Karpas-422 (cell line): ENCODE measurements at regions not wholly inside any gene's neighbourhood (a gene's known extent, or its start where the extent isn't known, plus 50 kb on each side); places are given as distances from the start of the nearest gene placed in this dataset.

ENCODE experiments used
- DNase-seq: peaks from one replicate; pipeline ENCODE4 v3.0.0-alpha.2; 2015
- H2AFZ ChIP-seq: fragments of 200-600 bp; sonication (generic); 2 replicates; pipeline ENCODE4 v1.6.1; 2014; ENCODE audit warnings: antibody characterized with exemption, low read length, mixed read lengths
- H3K27ac ChIP-seq: fragments of 200-600 bp; sonication (generic); 2 replicates; pipeline ENCODE4 v1.5.1; 2014; ENCODE audit warnings: mild to moderate bottlenecking, low read length, moderate library complexity
- H3K27me3 ChIP-seq: fragments of 200-600 bp; sonication (generic); 2 replicates; pipeline ENCODE4 v1.6.1; 2014; ENCODE audit warnings: low read length, mixed read lengths
- H3K36me3 ChIP-seq: fragments of 200-600 bp; sonication (generic); 2 replicates; pipeline ENCODE4 v1.6.1; 2014; ENCODE audit warnings: low read length, mixed read lengths; ENCODE audit not compliant: insufficient read depth
- H3K4me1 ChIP-seq: fragments of 200-600 bp; sonication (generic); 2 replicates; pipeline ENCODE4 v1.6.1; 2014; ENCODE audit warnings: mild to moderate bottlenecking, low read length, mixed read lengths
- H3K4me2 ChIP-seq: fragments of 200-600 bp; sonication (generic); 2 replicates; pipeline ENCODE4 v1.6.1; 2014; ENCODE audit warnings: low read length, low read depth, mild to moderate bottlenecking; ENCODE audit not compliant: poor library complexity, severe bottlenecking
- H3K4me3 ChIP-seq: fragments of 200-600 bp; sonication (generic); 2 replicates; pipeline ENCODE4 v1.5.1; 2014; ENCODE audit warnings: mild to moderate bottlenecking, antibody characterized with exemption, low read length, mixed read lengths
- H3K79me2 ChIP-seq: fragments of 200-600 bp; sonication (generic); 2 replicates; pipeline ENCODE4 v1.6.1; 2014; ENCODE audit warnings: mild to moderate bottlenecking, low read length, mixed read lengths
- H3K9ac ChIP-seq: fragments of 200-600 bp; sonication (generic); 2 replicates; pipeline ENCODE4 v1.6.0; 2014; ENCODE audit warnings: low read length
- H3K9me2 ChIP-seq: fragments of 200-600 bp; sonication (generic), shearing (Covaris generic); replicated peaks from 2 replicates; pipeline ENCODE4 v1.6.0; 2014; ENCODE audit warnings: mild to moderate bottlenecking, low read length, moderate library complexity; ENCODE audit not compliant: insufficient read depth
- H3K9me3 ChIP-seq: fragments of 300-700, 200-600 bp; sonication (generic); 2 replicates; pipeline ENCODE4 v1.6.1; 2014; ENCODE audit warnings: low read length, mixed read lengths
- H4K20me1 ChIP-seq: fragments of 200-600 bp; sonication (generic); 2 replicates; pipeline ENCODE4 v1.6.1; 2014; ENCODE audit warnings: mild to moderate bottlenecking, antibody characterized with exemption, low read length, low read depth; ENCODE audit not compliant: insufficient read depth

DNA sequence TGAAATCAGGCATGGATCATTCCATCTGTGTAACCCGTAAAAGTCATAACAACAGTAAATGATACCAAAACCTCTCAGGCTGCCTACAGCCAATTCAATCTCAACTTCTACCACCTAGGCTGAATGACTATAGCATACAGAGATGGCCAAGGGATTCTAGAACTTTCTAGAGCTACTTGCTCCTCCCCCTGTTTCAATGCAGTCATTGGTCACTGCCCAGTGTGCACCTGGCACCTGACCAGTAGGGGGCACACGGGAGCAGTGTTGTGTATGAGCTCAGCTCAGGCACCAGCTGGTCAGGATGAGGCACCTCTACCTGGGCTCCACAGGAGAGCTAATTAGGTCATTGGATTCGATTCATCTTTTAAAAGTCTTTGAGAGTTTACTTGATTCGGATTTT, 86.2 kb downstream of the PLEKHG1 start:
- no peak overlapping the region for H3K9ac ChIP-seq

DNA sequence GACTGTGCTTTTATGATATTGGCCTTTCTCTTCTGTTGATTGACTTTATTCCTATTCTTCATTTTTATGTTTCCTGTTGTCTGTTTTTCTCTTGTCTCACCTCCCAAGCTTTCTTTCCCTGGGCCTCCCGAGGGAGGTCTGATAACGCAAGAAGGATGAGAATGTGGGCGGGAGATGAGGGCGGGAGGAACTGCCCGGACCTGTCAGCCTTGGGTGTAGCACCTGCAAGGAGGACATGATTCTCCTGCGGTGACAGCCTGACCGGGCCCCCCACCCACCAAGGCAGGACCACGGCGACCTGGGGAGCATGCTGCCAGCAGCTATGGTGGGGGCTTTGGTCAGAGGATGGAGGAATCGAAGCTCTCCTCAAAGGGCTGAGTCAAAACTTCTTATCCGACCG, 86.9 kb downstream of the PLEKHG1 start:
- Histone ChIP-seq H4K20me1 (no peaks in the 10 kb centered on the region), H3K36me3 (no peaks in the 10 kb centered on the region), H3K4me3 (no peak overlapping the region), H3K9me3 (no peaks in the 10 kb centered on the region), H3K79me2 (peaks cover 91% of the 10 kb centered on the region), H3K27me3 (no peaks in the 10 kb centered on the region), H3K9me2 (no peaks in the 10 kb centered on the region), H3K27ac (peak overlapping the region; percentile 92), H2AFZ (no peak overlapping the region), H3K4me2 (peak overlapping the region; percentile 51), H3K9ac (peak overlapping the region; percentile 11; the same call in 1 of the 2 replicates), H3K4me1 (peaks cover 74% of the 10 kb centered on the region)
- no peak for DNase-seq

More for the DNA sequence above, 86.2 kb downstream of the PLEKHG1 start:
- H3K27ac ChIP-seq = peak overlapping the region; percentile 92
- H3K27me3 ChIP-seq = no peaks in the 10 kb centered on the region
- H3K79me2 ChIP-seq = peaks cover 90% of the 10 kb centered on the region
- peak overlapping the region; percentile 51 for H3K4me2 ChIP-seq
- H2AFZ ChIP-seq = no peak overlapping the region
- H3K36me3 ChIP-seq = no peaks in the 10 kb centered on the region
- H4K20me1 ChIP-seq = no peaks in the 10 kb centered on the region
- no peak overlapping the region for H3K4me3 ChIP-seq
- H3K9me2 ChIP-seq = no peaks in the 10 kb centered on the region
- DNase-seq = peak; percentile 91
- no peaks in the 10 kb centered on the region for H3K9me3 ChIP-seq
- H3K4me1 ChIP-seq = peaks cover 74% of the 10 kb centered on the region

DNA sequence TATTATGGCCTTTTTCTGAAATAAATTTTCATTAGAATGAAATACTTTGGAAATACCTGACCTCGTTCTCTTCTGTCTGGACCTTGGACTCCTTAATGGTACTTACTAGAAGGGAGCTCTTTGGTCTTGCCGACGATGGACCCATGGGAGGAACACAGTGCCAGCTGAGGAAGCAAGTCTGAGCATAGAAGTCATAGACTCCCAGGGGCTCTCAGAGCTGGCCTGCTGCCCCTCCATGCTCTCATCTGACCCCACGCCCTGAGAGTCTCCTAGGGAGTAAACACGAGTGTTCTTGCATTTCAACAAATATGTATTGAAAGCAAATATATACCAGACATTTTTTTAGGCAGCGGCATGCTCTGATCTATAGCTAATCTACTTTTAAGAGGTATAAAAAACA, 87.8 kb downstream of the PLEKHG1 start:
- Histone ChIP-seq H3K27me3 (no peaks in the 10 kb centered on the region), H4K20me1 (no peaks in the 10 kb centered on the region), H3K9me3 (no peaks in the 10 kb centered on the region), H3K4me2 (peak overlapping the region; percentile 51), H3K36me3 (0 out of 2 replicates have a peak, but pooled peaks cover 4% of the 10 kb centered on the region), H2AFZ (no peak overlapping the region), H3K9ac (peak overlapping the region; percentile 11; the same call in 1 of the 2 replicates), H3K79me2 (peaks cover 92% of the 10 kb centered on the region), H3K4me3 (peak overlapping the region; percentile 29; the same call in 1 of the 2 replicates), H3K4me1 (peaks cover 77% of the 10 kb centered on the region), H3K9me2 (no peaks in the 10 kb centered on the region), H3K27ac (peak overlapping the region; percentile 92)
- DNase-seq = no peak

DNA sequence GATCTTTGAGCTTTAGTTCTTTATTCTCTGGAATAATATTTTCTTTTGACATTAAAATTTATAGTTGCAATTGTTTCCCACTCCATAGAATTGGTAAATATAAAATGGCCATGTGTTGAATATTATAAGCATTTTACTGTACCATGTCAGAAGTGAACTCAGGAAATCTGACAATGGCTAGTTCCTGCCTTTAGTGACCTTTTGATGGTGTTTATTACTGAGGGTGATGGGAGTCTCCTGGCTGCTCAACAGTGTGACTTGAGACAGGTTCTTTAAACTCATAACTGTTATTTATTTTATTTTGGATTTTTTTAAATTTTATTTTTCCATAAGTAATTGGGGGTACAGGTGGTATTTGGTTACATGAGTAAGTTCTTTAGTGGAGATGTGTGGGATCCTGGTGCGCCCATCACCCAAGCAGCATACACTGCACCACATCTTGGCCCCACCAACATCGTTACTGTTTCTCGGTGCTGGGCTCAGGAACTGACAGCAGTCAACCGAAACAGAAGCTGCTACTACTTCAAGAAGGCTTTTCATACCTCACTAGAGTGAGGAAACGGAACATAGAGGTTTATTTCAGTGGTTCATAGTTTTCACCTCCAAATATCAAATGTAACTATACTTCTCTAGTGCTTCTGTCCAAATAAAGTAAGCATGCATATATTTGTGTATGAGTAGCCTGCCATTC, 90.4 kb downstream of the PLEKHG1 start:
- H3K9ac ChIP-seq = peak overlapping the region; percentile 51
- no peaks in the 10 kb centered on the region for H3K9me3 ChIP-seq
- no peak overlapping the region for H2AFZ ChIP-seq
- H3K4me1 ChIP-seq = peaks cover 91% of the 10 kb centered on the region
- H3K36me3 ChIP-seq = 0 out of 2 replicates have a peak, but pooled peaks cover 4% of the 10 kb centered on the region
- H3K27me3 ChIP-seq = no peaks in the 10 kb centered on the region
- peak overlapping the region; percentile 38 for H3K4me3 ChIP-seq
- H4K20me1 ChIP-seq = no peaks in the 10 kb centered on the region
- peak overlapping the region; percentile 67 for H3K4me2 ChIP-seq
- H3K27ac ChIP-seq = peak overlapping the region; percentile 92
- peak; percentile 83 for DNase-seq
- peaks cover 93% of the 10 kb centered on the region for H3K79me2 ChIP-seq
- no peaks in the 10 kb centered on the region for H3K9me2 ChIP-seq

DNA sequence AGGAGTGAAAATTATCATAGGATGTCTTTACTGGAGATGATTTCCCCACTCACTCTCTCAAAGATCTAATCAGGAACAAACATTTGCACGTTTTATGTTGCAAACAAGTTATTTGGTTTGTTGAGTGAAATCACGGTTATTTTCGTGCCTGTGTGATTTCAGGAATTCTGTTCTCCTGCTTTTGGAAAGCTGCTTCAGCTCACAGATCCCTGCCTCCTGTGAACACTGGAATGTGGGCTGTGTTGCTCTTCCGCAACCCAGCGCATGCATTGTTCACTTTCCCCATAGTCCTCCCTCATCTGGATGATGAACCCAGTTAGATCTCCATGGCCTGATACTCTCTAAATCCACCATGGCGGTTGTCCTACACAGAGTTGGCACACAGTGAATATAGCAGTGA, 91.0 kb downstream of the PLEKHG1 start:
- DNase-seq = no peak
- Histone ChIP-seq H3K27ac (peak overlapping the region; percentile 92), H3K36me3 (0 out of 2 replicates have a peak, but pooled peaks cover 4% of the 10 kb centered on the region), H3K79me2 (peaks cover 93% of the 10 kb centered on the region), H2AFZ (no peak overlapping the region), H3K4me1 (peaks cover 92% of the 10 kb centered on the region), H4K20me1 (no peaks in the 10 kb centered on the region), H3K9me2 (no peaks in the 10 kb centered on the region), H3K4me2 (peak overlapping the region; percentile 67), H3K9ac (peak overlapping the region; percentile 51), H3K27me3 (no peaks in the 10 kb centered on the region), H3K4me3 (peak overlapping the region; percentile 38), H3K9me3 (no peaks in the 10 kb centered on the region)

DNA sequence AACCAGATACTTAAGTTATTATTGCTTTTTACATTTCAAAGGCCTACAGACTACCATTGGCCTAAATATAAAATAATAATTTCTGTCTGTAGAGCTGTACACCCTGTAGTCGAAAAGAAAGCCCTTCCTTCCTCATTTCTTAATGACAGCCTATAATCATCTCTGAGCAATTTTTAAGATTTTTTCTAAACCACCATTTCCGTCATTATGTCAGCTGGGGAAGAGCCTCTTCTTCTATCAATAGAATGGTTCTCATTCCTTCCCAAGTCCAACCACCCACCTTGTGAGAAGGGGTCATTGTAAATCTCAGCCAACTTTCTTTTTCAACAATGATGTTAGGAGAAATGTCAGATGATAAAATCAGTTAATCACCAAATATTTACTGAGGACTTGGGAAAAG, 91.8 kb downstream of the PLEKHG1 start:
- no peaks in the 10 kb centered on the region for H3K27me3 ChIP-seq
- peaks cover 93% of the 10 kb centered on the region for H3K79me2 ChIP-seq
- no peaks in the 10 kb centered on the region for H3K9me3 ChIP-seq
- H3K9ac ChIP-seq = peak overlapping the region; percentile 51; the same call in 1 of the 2 replicates
- peak; percentile 83 for DNase-seq
- H3K4me3 ChIP-seq = no peak overlapping the region
- H3K27ac ChIP-seq = peak overlapping the region; percentile 92
- peaks cover 92% of the 10 kb centered on the region for H3K4me1 ChIP-seq
- no peak overlapping the region for H2AFZ ChIP-seq
- H3K36me3 ChIP-seq = 0 out of 2 replicates have a peak, but pooled peaks cover 4% of the 10 kb centered on the region
- H4K20me1 ChIP-seq = no peaks in the 10 kb centered on the region
- H3K4me2 ChIP-seq = peak overlapping the region; percentile 67
- H3K9me2 ChIP-seq = no peaks in the 10 kb centered on the region

DNA sequence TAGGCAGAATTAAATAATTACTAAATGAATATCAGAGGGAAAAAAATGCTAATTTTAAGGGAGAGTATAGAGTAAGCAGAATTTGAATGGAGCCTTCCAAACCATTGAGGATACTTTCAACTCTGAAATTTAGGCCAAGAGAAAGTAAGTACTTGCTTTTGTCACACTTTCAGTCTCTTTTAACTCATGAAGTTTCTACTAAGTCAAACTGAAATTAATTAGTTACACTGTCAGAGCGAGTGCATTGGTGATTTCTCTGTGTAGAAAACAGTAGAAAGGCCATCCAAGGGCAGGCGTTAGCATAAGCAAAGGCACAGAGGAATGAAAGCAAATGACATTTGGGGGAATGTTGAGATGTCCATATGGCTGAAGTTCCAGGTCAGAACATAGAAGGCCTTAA, 92.9 kb downstream of the PLEKHG1 start:
- Histone ChIP-seq H3K4me3 (no peak overlapping the region), H3K79me2 (peaks cover 92% of the 10 kb centered on the region), H3K9ac (no peak overlapping the region), H3K9me3 (no peaks in the 10 kb centered on the region), H4K20me1 (no peaks in the 10 kb centered on the region), H3K4me1 (peaks cover 90% of the 10 kb centered on the region), H3K4me2 (no peak overlapping the region), H3K27me3 (no peaks in the 10 kb centered on the region), H3K9me2 (no peaks in the 10 kb centered on the region), H3K27ac (peak overlapping the region; percentile 92), H3K36me3 (0 out of 2 replicates have a peak, but pooled peaks cover 4% of the 10 kb centered on the region), H2AFZ (no peak overlapping the region)
- no peak for DNase-seq

DNA sequence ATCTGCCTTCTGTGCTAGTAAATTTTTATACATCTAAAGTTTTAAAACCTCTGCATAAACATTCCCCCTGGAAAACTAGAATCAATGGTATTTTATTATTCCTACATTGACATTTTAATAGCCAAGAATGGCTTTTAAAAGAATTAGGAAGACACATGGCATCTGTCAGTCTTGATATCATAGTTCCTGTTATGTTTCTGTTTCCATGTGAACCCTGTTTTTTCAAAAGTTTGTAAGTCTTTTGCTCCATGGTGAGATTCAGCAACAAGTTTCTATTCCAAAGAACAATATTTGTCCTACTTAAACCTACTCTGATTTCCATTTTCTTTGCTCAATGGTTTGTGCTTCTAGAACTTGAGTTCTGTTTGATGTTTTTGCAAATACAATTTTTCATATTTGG, 95.2 kb downstream of the PLEKHG1 start:
- H3K4me3 ChIP-seq = no peak overlapping the region
- peaks cover 91% of the 10 kb centered on the region for H3K4me1 ChIP-seq
- H3K27me3 ChIP-seq = no peaks in the 10 kb centered on the region
- no peak overlapping the region for H3K4me2 ChIP-seq
- no peak overlapping the region for H2AFZ ChIP-seq
- H3K79me2 ChIP-seq = peaks cover 94% of the 10 kb centered on the region
- no peak overlapping the region for H3K9ac ChIP-seq
- H3K36me3 ChIP-seq = 0 out of 2 replicates have a peak, but pooled peaks cover 4% of the 10 kb centered on the region
- no peaks in the 10 kb centered on the region for H3K9me3 ChIP-seq
- DNase-seq = peak; percentile 69
- H4K20me1 ChIP-seq = no peaks in the 10 kb centered on the region
- peak overlapping the region; percentile 60 for H3K27ac ChIP-seq
- H3K9me2 ChIP-seq = no peaks in the 10 kb centered on the region
